ENCODE measurements at regions not wholly inside any gene's neighbourhood (a gene's known extent, or its start where the extent isn't known, plus 50 kb on each side); places are given as distances from the start of the nearest gene placed in this dataset.

- POLR2A ChIA-PET (ENCODE audit: low non-redundant PET) = no interaction called here
Observed at GRCh38 chr18:37714691-37715090, 149.1 kb upstream of the CELF4 start.

GRCh38 chr18:37712776-37713175 is 147.2 kb upstream of the CELF4 start:
- no peak overlapping the region for H3K27ac ChIP-seq
- DNase-seq (ENCODE audit: low spot score) = no peak
- ChIA-PET POLR2A (ENCODE audit: low non-redundant PET) (no interaction called here), CTCF (no interaction called here)
- no peak for TF ChIP-seq CTCF (conservative IDR thresholded peaks at IDR 0.05; ENCODE audit: low read depth)

More at GRCh38 chr18:37714691-37715090, 149.1 kb upstream of the CELF4 start:
- CTCF ChIA-PET = no interaction called here
- no peak for TF ChIP-seq CTCF (conservative IDR thresholded peaks at IDR 0.05; ENCODE audit: low read depth)
- no peak for DNase-seq (ENCODE audit: low spot score)
- no peak overlapping the region for H3K27ac ChIP-seq

- DNase-seq (ENCODE audit: low spot score) = no peak
- H3K27ac ChIP-seq = no peak overlapping the region
- CTCF ChIA-PET = no interaction called here
- POLR2A ChIA-PET (ENCODE audit: low non-redundant PET) = no interaction called here
- TF ChIP-seq CTCF (conservative IDR thresholded peaks at IDR 0.05; ENCODE audit: low read depth) = no peak
Observed at GRCh38 chr18:37711766-37712505, 146.3 kb upstream of the CELF4 start.

- H3K27ac ChIP-seq = no peak overlapping the region
- POLR2A ChIA-PET (ENCODE audit: low non-redundant PET) = no interaction called here
- no peak for TF ChIP-seq CTCF (conservative IDR thresholded peaks at IDR 0.05; ENCODE audit: low read depth)
- no peak for DNase-seq (ENCODE audit: low spot score)
- CTCF ChIA-PET = no interaction called here
Observed at GRCh38 chr18:37710726-37711125, 145.1 kb upstream of the CELF4 start.

- POLR2A ChIA-PET (ENCODE audit: low non-redundant PET) = no interaction called here
- CTCF ChIA-PET = no interaction called here
- no peak overlapping the region for H3K27ac ChIP-seq
- TF ChIP-seq CTCF (conservative IDR thresholded peaks at IDR 0.05; ENCODE audit: low read depth) = no peak
- no peak for DNase-seq (ENCODE audit: low spot score)
Observed at GRCh38 chr18:37709740-37710139, 144.1 kb upstream of the CELF4 start.

- no peak for DNase-seq (ENCODE audit: low spot score)
- ChIA-PET POLR2A (ENCODE audit: low non-redundant PET) (no interaction called here), CTCF (no interaction called here)
- no peak overlapping the region for H3K27ac ChIP-seq
- TF ChIP-seq CTCF (conservative IDR thresholded peaks at IDR 0.05; ENCODE audit: low read depth) = no peak
Observed at GRCh38 chr18:37705016-37705415, 139.4 kb upstream of the CELF4 start.

Measured in RWPE1 (cell line).